DOHH2 (cell line): ENCODE measurements at regions not wholly inside any gene's neighbourhood (a gene's known extent, or its start where the extent isn't known, plus 50 kb on each side); places are given as distances from the start of the nearest gene placed in this dataset.

Source experiments
- H3F3A ChIP-seq: fragments of 200-600 bp; sonication (generic), shearing (Covaris generic); 2 replicates; pipeline ENCODE4 v1.6.0; 2016; ENCODE audit warnings: antibody characterized with exemption, mild to moderate bottlenecking; ENCODE audit not compliant: control insufficient read depth, insufficient read depth
- H3K27ac ChIP-seq: fragments of 200-600 bp; sonication (generic); 2 replicates; pipeline ENCODE4 v1.5.1; 2014; ENCODE audit warnings: low read depth, mild to moderate bottlenecking, low read length, moderate library complexity
- H3K27me3 ChIP-seq: fragments of 200-600 bp; sonication (generic); 2 replicates; pipeline ENCODE4 v1.6.1; 2014; ENCODE audit warnings: mild to moderate bottlenecking, low read length, mixed read lengths; ENCODE audit not compliant: control insufficient read depth
- H3K36me3 ChIP-seq: fragments of 200-600 bp; sonication (generic); 2 replicates; pipeline ENCODE4 v1.6.1; 2014; ENCODE audit warnings: mild to moderate bottlenecking, low read length, moderate library complexity, mixed read lengths; ENCODE audit not compliant: control insufficient read depth
- H3K4me1 ChIP-seq: fragments of 200-600 bp; sonication (generic); 2 replicates; pipeline ENCODE4 v1.6.1; 2014; ENCODE audit warnings: mild to moderate bottlenecking, low read length, mixed read lengths; ENCODE audit not compliant: control insufficient read depth
- H3K4me2 ChIP-seq: fragments of 200-600 bp; sonication (generic); 2 replicates; pipeline ENCODE4 v1.6.0; 2014; ENCODE audit warnings: mild to moderate bottlenecking, low read length, moderate library complexity
- H3K4me3 ChIP-seq: fragments of 200-600 bp; sonication (generic); 2 replicates; pipeline ENCODE4 v1.5.1; 2014; ENCODE audit warnings: mild to moderate bottlenecking, low read length, mixed read lengths
- H3K79me2 ChIP-seq: fragments of 200-600 bp; sonication (generic); 2 replicates; pipeline ENCODE4 v1.6.1; 2014; ENCODE audit warnings: mild to moderate bottlenecking, low read length, mixed read lengths; ENCODE audit not compliant: control insufficient read depth
- H3K9me2 ChIP-seq: fragments of 200-600 bp; sonication (generic); replicated peaks from 2 replicates; pipeline ENCODE4 v1.6.1; 2014; ENCODE audit warnings: mild to moderate bottlenecking, low read length, mixed read lengths; ENCODE audit not compliant: control insufficient read depth
- H3K9me3 ChIP-seq: fragments of 200-600 bp; sonication (generic); 2 replicates; pipeline ENCODE4 v1.6.1; 2014; ENCODE audit warnings: antibody characterized with exemption, low read length, mixed read lengths; ENCODE audit not compliant: control insufficient read depth, insufficient read depth
- H4K20me1 ChIP-seq: fragments of 200-600 bp; sonication (generic); 2 replicates; pipeline ENCODE4 v1.6.0; 2014; ENCODE audit warnings: low read depth, mild to moderate bottlenecking, antibody characterized with exemption, low read length, moderate library complexity; ENCODE audit not compliant: control insufficient read depth, insufficient read depth
- EZH2phosphoT487 ChIP-seq: fragments of 200-600 bp; sonication (generic); IDR thresholded peaks from 2 replicates; pipeline ENCODE4 v1.6.1; 2017; ENCODE audit warnings: borderline replicate concordance, mild to moderate bottlenecking, antibody characterized with exemption, low read length, moderate library complexity, mixed read lengths
- TF ChIP-seq, protein P1 (sequence below): fragments of 200-600 bp; sonication (generic); IDR thresholded peaks from one replicate; pipeline ENCODE4 v1.5.1; 2014; ENCODE audit warnings: antibody characterized with exemption, mild to moderate bottlenecking, low read depth, low read length; ENCODE audit not compliant: poor library complexity, severe bottlenecking

DNA sequence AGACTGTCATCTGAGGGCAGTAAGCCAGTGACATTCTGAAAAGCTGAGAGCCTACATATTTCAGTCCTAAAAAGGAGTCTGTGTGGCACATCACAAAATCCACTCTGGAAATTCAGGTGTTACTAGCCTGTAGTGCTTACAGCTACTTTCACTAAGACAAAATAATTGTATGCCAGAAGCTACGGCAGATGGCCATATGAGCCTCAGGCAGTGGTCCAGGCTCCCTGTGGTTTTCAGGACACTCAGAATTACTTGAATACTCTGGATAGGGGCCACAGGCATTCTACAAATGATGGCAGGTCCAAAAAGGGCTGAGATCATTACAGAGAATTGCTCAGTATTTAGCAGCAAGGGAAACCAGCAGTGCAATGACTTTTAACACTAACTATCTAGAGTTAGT lies 527.1 kb downstream of the MRPL39 start:
- TF ChIP-seq, protein P1, sequence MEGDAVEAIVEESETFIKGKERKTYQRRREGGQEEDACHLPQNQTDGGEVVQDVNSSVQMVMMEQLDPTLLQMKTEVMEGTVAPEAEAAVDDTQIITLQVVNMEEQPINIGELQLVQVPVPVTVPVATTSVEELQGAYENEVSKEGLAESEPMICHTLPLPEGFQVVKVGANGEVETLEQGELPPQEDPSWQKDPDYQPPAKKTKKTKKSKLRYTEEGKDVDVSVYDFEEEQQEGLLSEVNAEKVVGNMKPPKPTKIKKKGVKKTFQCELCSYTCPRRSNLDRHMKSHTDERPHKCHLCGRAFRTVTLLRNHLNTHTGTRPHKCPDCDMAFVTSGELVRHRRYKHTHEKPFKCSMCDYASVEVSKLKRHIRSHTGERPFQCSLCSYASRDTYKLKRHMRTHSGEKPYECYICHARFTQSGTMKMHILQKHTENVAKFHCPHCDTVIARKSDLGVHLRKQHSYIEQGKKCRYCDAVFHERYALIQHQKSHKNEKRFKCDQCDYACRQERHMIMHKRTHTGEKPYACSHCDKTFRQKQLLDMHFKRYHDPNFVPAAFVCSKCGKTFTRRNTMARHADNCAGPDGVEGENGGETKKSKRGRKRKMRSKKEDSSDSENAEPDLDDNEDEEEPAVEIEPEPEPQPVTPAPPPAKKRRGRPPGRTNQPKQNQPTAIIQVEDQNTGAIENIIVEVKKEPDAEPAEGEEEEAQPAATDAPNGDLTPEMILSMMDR, result no peak
- TF ChIP-seq EZH2phosphoT487, result no peak
- H3K79me2 ChIP-seq, result no peaks in the 10 kb centered on the region
- H3K27me3 ChIP-seq, result no peaks in the 10 kb centered on the region
- no peak overlapping the region for H3K4me3 ChIP-seq
- no peaks in the 10 kb centered on the region for H3F3A ChIP-seq
- H3K9me3 ChIP-seq, result no peaks in the 10 kb centered on the region
- no peaks in the 10 kb centered on the region for H3K9me2 ChIP-seq
- H3K4me1 ChIP-seq, result 0 out of 2 replicates have a peak, but pooled peaks cover 4% of the 10 kb centered on the region
- no peak overlapping the region for H3K4me2 ChIP-seq
- no peaks in the 10 kb centered on the region for H3K36me3 ChIP-seq
- H4K20me1 ChIP-seq, result no peaks in the 10 kb centered on the region
- no peak overlapping the region for H3K27ac ChIP-seq

DNA sequence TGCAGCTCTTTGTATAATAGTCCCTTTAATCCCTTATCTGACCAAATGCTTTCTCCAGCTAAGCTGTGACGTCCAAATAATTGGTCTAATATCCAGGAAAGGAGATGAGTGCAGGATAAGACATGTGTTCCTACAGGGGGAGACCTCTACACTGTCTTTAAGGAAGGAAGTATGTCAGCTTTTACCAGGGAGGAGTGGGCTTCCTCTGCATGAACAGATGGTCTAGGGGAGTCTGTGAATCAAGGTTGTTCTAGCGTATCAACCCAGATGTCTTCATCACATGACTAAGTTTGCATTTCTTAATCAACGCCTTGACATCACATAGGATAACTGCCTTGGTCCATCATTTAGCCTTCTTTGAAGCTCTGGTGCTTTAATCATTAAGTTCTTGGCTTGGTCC lies 528.2 kb downstream of the MRPL39 start:
- H3K9me2 ChIP-seq, result no peaks in the 10 kb centered on the region

DNA sequence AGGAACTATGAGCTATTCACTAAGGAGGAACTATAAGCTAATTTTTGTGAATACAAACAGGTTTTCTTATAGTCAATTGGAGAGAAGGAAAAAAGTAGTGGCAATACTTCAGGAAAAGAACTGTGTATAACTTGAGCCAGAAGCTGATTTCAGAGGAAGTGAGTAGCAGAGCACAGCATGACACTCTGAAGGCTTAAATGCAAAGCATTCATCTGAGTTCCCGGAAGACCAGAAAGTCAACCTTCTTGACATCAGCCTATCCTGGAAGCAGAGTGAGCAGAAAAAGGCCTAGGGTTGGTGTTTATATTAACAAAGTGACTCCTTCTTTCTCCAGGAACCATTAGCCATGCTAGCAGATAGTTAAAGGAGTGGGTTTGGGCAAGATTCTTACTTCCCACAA lies 545.2 kb downstream of the MRPL39 start:
- Histone ChIP-seq H3F3A (no peaks in the 10 kb centered on the region), H4K20me1 (no peaks in the 10 kb centered on the region), H3K4me1 (peaks cover 7% of the 10 kb centered on the region), H3K36me3 (no peaks in the 10 kb centered on the region), H3K4me2 (no peak overlapping the region), H3K27ac (no peak overlapping the region), H3K79me2 (no peaks in the 10 kb centered on the region), H3K27me3 (no peaks in the 10 kb centered on the region), H3K9me2 (no peaks in the 10 kb centered on the region; the same call in 1 of the 2 replicates), H3K9me3 (no peaks in the 10 kb centered on the region), H3K4me3 (no peak overlapping the region)
- TF ChIP-seq, protein P1, result no peak
- TF ChIP-seq EZH2phosphoT487, result no peak

More for the DNA sequence above, 528.2 kb downstream of the MRPL39 start:
- Histone ChIP-seq H3K79me2 (no peaks in the 10 kb centered on the region), H3K27me3 (no peaks in the 10 kb centered on the region), H3K27ac (no peak overlapping the region), H3K4me1 (0 out of 2 replicates have a peak, but pooled peaks cover 4% of the 10 kb centered on the region), H4K20me1 (no peaks in the 10 kb centered on the region), H3K9me3 (no peaks in the 10 kb centered on the region), H3K4me2 (no peak overlapping the region), H3K36me3 (no peaks in the 10 kb centered on the region), H3F3A (no peaks in the 10 kb centered on the region), H3K4me3 (no peak overlapping the region)
- no peak for TF ChIP-seq EZH2phosphoT487
- TF ChIP-seq, protein P1, result no peak

DNA sequence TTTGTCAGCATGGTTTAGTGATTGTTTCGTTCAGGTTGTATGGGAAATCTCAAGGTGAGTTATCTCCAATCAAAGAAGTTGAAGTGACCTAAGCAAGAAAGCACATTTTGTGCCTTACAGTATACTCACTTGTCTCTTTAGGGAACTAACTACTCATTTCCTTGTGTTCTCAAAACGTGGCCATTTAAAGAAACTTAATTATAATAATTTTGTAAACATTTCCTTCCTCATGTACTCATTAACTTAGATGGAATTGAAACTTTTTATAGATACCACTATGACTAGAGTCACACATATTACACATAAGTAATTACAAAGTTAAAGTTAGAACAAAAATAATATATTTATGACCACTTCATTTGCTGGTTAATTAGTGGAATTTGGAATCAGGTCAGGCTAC lies 552.6 kb downstream of the MRPL39 start:
- Histone ChIP-seq H3K79me2 (no peaks in the 10 kb centered on the region), H3K4me1 (no peaks in the 10 kb centered on the region), H3K4me3 (no peak overlapping the region), H3K27ac (no peak overlapping the region), H3F3A (no peaks in the 10 kb centered on the region), H3K9me3 (no peaks in the 10 kb centered on the region), H3K36me3 (no peaks in the 10 kb centered on the region), H4K20me1 (no peaks in the 10 kb centered on the region), H3K27me3 (no peaks in the 10 kb centered on the region), H3K9me2 (no peaks in the 10 kb centered on the region), H3K4me2 (no peak overlapping the region)
- no peak for TF ChIP-seq EZH2phosphoT487
- TF ChIP-seq, protein P1, result no peak
